ENCODE measurements at regions not wholly inside any gene's neighbourhood (a gene's known extent, or its start where the extent isn't known, plus 50 kb on each side); places are given as distances from the start of the nearest gene placed in this dataset.

GRCh38 chr4:124121461-124121971, 591.0 kb downstream of the ANKRD50 start:
- TF ChIP-seq GATA2 (IDR thresholded peaks at IDR 0.05; ENCODE audit: low read depth, low read length) (no peak), GATA3 (IDR thresholded peaks at IDR 0.05; ENCODE audit: low read depth, low read length) (no peak)

Measured in SH-SY5Y (cell line).